HCT116 (cell line): ENCODE measurements at regions not wholly inside any gene's neighbourhood (a gene's known extent, or its start where the extent isn't known, plus 50 kb on each side); places are given as distances from the start of the nearest gene placed in this dataset.

Source experiments
- ATAC-seq: fragments of 200-7000 bp; cut with Tn5 transposase; 2 replicates; pipeline ENCODE4 v1.9.1; 2020; ENCODE audit warnings: mild to moderate bottlenecking, moderate library complexity
- BruUV-seq: library from RNA; stranded (reverse); fragments of 400-500 nt; replicated peaks from 2 replicates; lab custom pipeline; 2021; lab: Mats Ljungman, UMichigan
- CTCF ChIA-PET: fragments of 300-600 bp; sonication (Branson Sonifier 250); formaldehyde crosslinking; loops from one replicate; lab custom pipeline; 2021; ENCODE audit warnings: antibody characterized with exemption; lab: Charles Lee
- POLR2A ChIA-PET: fragments of 300-600, 350-600 bp; sonication (Branson Sonifier 250); formaldehyde crosslinking; loops from one replicate; lab custom pipeline; 2021; ENCODE audit warnings: antibody characterized with exemption; lab: Charles Lee
- RAD21 ChIA-PET, 2 experiments: fragments of 300-600 bp; sonication (Branson Sonifier 250); formaldehyde crosslinking; loops; one replicate each; lab custom pipeline; 2023; ENCODE audit warnings: low total read pairs in 2 of 2; ENCODE audit not compliant: uncharacterized antibody in 2 of 2, unreplicated experiment in 2 of 2, low non-redundant PET in 1 of 2; lab: Charles Lee
- DNase-seq: peaks from one replicate; pipeline ENCODE4 v3.0.0-alpha.2; 2010; ENCODE audit warnings: low read depth, low spot score
- H2AFZ ChIP-seq: fragments of 200-600 bp; shearing (Covaris generic), sonication (generic); 2 replicates; pipeline ENCODE4 v1.6.1; 2017; ENCODE audit warnings: low read depth, mixed run types, mixed read lengths, antibody characterized with exemption, low read length; ENCODE audit not compliant: poor library complexity, severe bottlenecking
- H3K27ac ChIP-seq: 2 replicates; pipeline ENCODE4 v1.5.1; 2012; ENCODE audit warnings: low read depth, low read length
- H3K27me3 ChIP-seq: fragments of 200-600 bp; sonication (generic); 2 replicates; pipeline ENCODE4 v1.6.1; 2016; ENCODE audit warnings: mixed run types, low read length, mixed read lengths; ENCODE audit not compliant: insufficient read depth
- H3K36me3 ChIP-seq, 2 experiments: fragments of 200-500 bp in 1 of 2; fragments of 200-600 bp in 1 of 2; sonication (Bioruptor generic) in 1 of 2; sonication (generic) in 1 of 2; 2 replicates each; pipeline versions ENCODE4 v1.5.1 to v1.6.1; 2014 to 2016; ENCODE audit warnings: low read length in 2 of 2, inconsistent platforms in 1 of 2, mixed read lengths in 1 of 2, mixed run types in 1 of 2; ENCODE audit not compliant: insufficient read depth in 2 of 2, control insufficient read depth in 1 of 2
- H3K4me1 ChIP-seq, 2 experiments: fragments of 200-600 bp in 1 of 2; sonication (generic) in 1 of 2; 2 replicates each; pipeline versions ENCODE4 v1.5.1 to v1.6.1; 2012 to 2017; ENCODE audit warnings: low read length in 2 of 2, inconsistent platforms in 1 of 2, mild to moderate bottlenecking in 1 of 2, mixed read lengths in 1 of 2, mixed run types in 1 of 2, moderate library complexity in 1 of 2; ENCODE audit not compliant: insufficient read depth in 2 of 2, control insufficient read depth in 1 of 2
- H3K4me2 ChIP-seq: fragments of 200-600 bp; sonication (generic); 2 replicates; pipeline ENCODE4 v1.6.1; 2017; ENCODE audit warnings: mixed run types, low read length, mixed read lengths
- H3K4me3 ChIP-seq, 2 experiments: fragments of 200-600 bp in 1 of 2; sonication (generic) in 1 of 2; replicated peaks in 1 of 2; 2 replicates each; pipeline ENCODE4 v1.5.1; 2011 to 2016; ENCODE audit warnings: low read length in 2 of 2, control low read depth in 1 of 2, low read depth in 1 of 2, mild to moderate bottlenecking in 1 of 2, mixed read lengths in 1 of 2, mixed run types in 1 of 2
- H3K79me2 ChIP-seq: fragments of 200-600 bp; sonication (generic); 2 replicates; pipeline ENCODE4 v1.6.1; 2017; ENCODE audit warnings: mild to moderate bottlenecking, mixed run types, low read length, moderate library complexity, mixed read lengths; ENCODE audit not compliant: insufficient read depth
- H3K9ac ChIP-seq: fragments of 200-600 bp; sonication (generic); 2 replicates; pipeline ENCODE4 v1.6.1; 2016; ENCODE audit warnings: low read length, mixed read lengths
- H3K9me2 ChIP-seq: fragments of 200-600 bp; sonication (generic), shearing (Covaris generic); 2 replicates; pipeline ENCODE4 v1.6.1; 2017; ENCODE audit warnings: mixed run types, mild to moderate bottlenecking, moderate library complexity; ENCODE audit not compliant: insufficient read depth
- H3K9me3 ChIP-seq, 2 experiments: fragments of 200-500 bp in 1 of 2; fragments of 200-600 bp in 1 of 2; sonication (Bioruptor generic) in 1 of 2; sonication (generic) in 1 of 2; 2 replicates each; pipeline ENCODE4 v1.6.1; 2014 to 2017; ENCODE audit warnings: low read length in 2 of 2, mixed read lengths in 2 of 2, inconsistent platforms in 1 of 2, low read depth in 1 of 2, mild to moderate bottlenecking in 1 of 2, mixed run types in 1 of 2, moderate library complexity in 1 of 2; ENCODE audit not compliant: control insufficient read depth in 1 of 2, insufficient read depth in 1 of 2
- H4K20me1 ChIP-seq: fragments of 200-600 bp; sonication (generic), shearing (Covaris generic); 2 replicates; pipeline ENCODE4 v1.6.1; 2017; ENCODE audit warnings: mixed run types, mild to moderate bottlenecking, moderate library complexity; ENCODE audit not compliant: insufficient read depth
- ELF1 ChIP-seq: IDR thresholded peaks from 2 replicates; pipeline ENCODE4 v1.6.1; 2012; ENCODE audit warnings: low read depth, borderline replicate concordance
- FOSL1 ChIP-seq: IDR thresholded peaks from 2 replicates; pipeline ENCODE4 v1.6.1; 2012; ENCODE audit warnings: low read depth
- POLR2A ChIP-seq: IDR thresholded peaks from 2 replicates; pipeline ENCODE4 v1.7.0; 2011; ENCODE audit warnings: borderline replicate concordance; ENCODE audit not compliant: insufficient read depth, insufficient read length; ENCODE audit errors: extremely low read depth
- POLR2AphosphoS5 ChIP-seq: IDR thresholded peaks from 2 replicates; pipeline ENCODE4 v1.6.1; 2011; ENCODE audit warnings: mild to moderate bottlenecking, low read depth, low read length, moderate library complexity
- RAD21 ChIP-seq: IDR thresholded peaks from 2 replicates; pipeline ENCODE4 v1.6.1; 2012; ENCODE audit warnings: low read depth, mild to moderate bottlenecking
- SIN3A ChIP-seq: IDR thresholded peaks from 2 replicates; pipeline ENCODE4 v1.6.1; 2012; ENCODE audit warnings: low read depth
- SP1 ChIP-seq: IDR thresholded peaks from 2 replicates; pipeline ENCODE4 v1.6.1; 2012; ENCODE audit warnings: low read depth
- TCF7L2 ChIP-seq: IDR thresholded peaks from 2 replicates; pipeline ENCODE4 v1.7.0; 2011; ENCODE audit warnings: borderline replicate concordance, inconsistent platforms; ENCODE audit not compliant: insufficient read depth, insufficient read length; ENCODE audit errors: extremely low read depth
- YY1 ChIP-seq: IDR thresholded peaks from 2 replicates; pipeline ENCODE4 v1.6.1; 2011; ENCODE audit warnings: low read length, low read depth, moderate library complexity, mild to moderate bottlenecking; ENCODE audit not compliant: insufficient replicate concordance; ENCODE audit errors: extremely low read depth
- ZFX ChIP-seq: fragments of 450-650 bp; IDR thresholded peaks from 2 replicates; pipeline ENCODE4 v1.6.1; 2017
- intact Hi-C: fragments of 100-400 bp; cut with micrococcal nuclease; formaldehyde crosslinking; loops from 2 replicates; pipeline ENCODE4 v1.10.0; 2022
- TF ChIP-seq, protein P1 (sequence below), 3 experiments: fragments of 200-600 bp in 1 of 3; sonication (generic) in 1 of 3; IDR thresholded peaks in 2 of 3; conservative IDR thresholded peaks in 1 of 3; 2 replicates each; pipeline ENCODE4 v1.5.1; 2012 to 2017; ENCODE audit warnings: low read depth in 2 of 3, low read length in 2 of 3, antibody characterized with exemption in 1 of 3, borderline replicate concordance in 1 of 3, control low read depth in 1 of 3, mild to moderate bottlenecking in 1 of 3, mixed read lengths in 1 of 3, mixed run types in 1 of 3, moderate library complexity in 1 of 3; ENCODE audit not compliant: insufficient read depth in 1 of 3
- TF ChIP-seq, protein P2 (sequence below): IDR thresholded peaks from 2 replicates; pipeline ENCODE4 v1.6.1; 2012

DNA sequence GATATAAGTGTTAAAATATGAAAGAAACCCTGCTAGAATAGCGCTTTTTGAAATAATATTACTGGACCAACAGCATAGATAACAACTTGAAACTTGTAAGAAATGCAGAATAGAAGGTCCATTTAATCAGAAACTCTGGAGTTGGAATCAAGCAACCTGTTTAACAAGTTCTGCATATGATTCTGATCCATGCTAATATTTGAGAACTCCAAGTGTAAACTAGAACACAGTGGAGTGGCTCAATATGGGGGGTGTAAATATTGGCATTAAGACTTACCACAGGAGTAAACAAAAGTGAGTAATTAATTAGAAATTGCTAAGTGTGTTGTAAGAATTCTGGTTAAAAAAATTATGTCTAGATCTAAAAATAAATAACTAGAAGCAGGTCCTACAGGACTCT lies 151.2 kb downstream of the SLITRK1 start:
- intact Hi-C loops = no loop called here
- CTCF ChIA-PET = no interaction called here
- ATAC-seq = no peak

More for the DNA sequence above, 151.2 kb downstream of the SLITRK1 start:
- H3K79me2 ChIP-seq = no peaks in the 10 kb centered on the region
- no peaks in the 10 kb centered on the region for H3K27me3 ChIP-seq
- no peaks in the 10 kb centered on the region for H3K36me3 ChIP-seq
- no peaks in the 10 kb centered on the region for H3K9me2 ChIP-seq
- no peak overlapping the region for H3K27ac ChIP-seq
- no peaks in the 10 kb centered on the region for H3K4me1 ChIP-seq
- H4K20me1 ChIP-seq = no peaks in the 10 kb centered on the region
- no peak overlapping the region for H3K4me3 ChIP-seq
- no peak for DNase-seq
- H3K9me3 ChIP-seq = no peaks in the 10 kb centered on the region
- RAD21 ChIA-PET = no interaction called here
- H3K9ac ChIP-seq = no peak overlapping the region
- BruUV-seq = no TSS peak
- no peak overlapping the region for H2AFZ ChIP-seq
- TF ChIP-seq TCF7L2 (no peak), YY1 (no peak), POLR2AphosphoS5 (no peak), RAD21 (no peak), POLR2A (no peak), FOSL1 (no peak), ELF1 (no peak), SIN3A (no peak), ZFX (no peak), SP1 (no peak)
- TF ChIP-seq, protein P1, sequence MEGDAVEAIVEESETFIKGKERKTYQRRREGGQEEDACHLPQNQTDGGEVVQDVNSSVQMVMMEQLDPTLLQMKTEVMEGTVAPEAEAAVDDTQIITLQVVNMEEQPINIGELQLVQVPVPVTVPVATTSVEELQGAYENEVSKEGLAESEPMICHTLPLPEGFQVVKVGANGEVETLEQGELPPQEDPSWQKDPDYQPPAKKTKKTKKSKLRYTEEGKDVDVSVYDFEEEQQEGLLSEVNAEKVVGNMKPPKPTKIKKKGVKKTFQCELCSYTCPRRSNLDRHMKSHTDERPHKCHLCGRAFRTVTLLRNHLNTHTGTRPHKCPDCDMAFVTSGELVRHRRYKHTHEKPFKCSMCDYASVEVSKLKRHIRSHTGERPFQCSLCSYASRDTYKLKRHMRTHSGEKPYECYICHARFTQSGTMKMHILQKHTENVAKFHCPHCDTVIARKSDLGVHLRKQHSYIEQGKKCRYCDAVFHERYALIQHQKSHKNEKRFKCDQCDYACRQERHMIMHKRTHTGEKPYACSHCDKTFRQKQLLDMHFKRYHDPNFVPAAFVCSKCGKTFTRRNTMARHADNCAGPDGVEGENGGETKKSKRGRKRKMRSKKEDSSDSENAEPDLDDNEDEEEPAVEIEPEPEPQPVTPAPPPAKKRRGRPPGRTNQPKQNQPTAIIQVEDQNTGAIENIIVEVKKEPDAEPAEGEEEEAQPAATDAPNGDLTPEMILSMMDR (IDR thresholded peaks at IDR 0.05 in 2 of 3, conservative IDR thresholded peaks at IDR 0.05 in 1 of 3; ENCODE audit: borderline replicate concordance in 1 of 3, insufficient read depth in 1 of 3, low read depth in 2 of 3, low read length in 2 of 3) = no peak
- TF ChIP-seq, protein P2, sequence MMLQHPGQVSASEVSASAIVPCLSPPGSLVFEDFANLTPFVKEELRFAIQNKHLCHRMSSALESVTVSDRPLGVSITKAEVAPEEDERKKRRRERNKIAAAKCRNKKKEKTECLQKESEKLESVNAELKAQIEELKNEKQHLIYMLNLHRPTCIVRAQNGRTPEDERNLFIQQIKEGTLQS = no peak
- POLR2A ChIA-PET = no interaction called here
- no peak overlapping the region for H3K4me2 ChIP-seq
